ENCODE measurements at regions not wholly inside any gene's neighbourhood (a gene's known extent, or its start where the extent isn't known, plus 50 kb on each side); places are given as distances from the start of the nearest gene placed in this dataset.
"Not testable (repeated sequence)": the region's sequence is repeated elsewhere in the genome, so short reads cannot be mapped to it uniquely, and the experiment has no call there.

- not testable (repeated sequence) for TF ChIP-seq POU6F1 (CRISPR knock-in tag; IDR thresholded peaks at IDR 0.05; ENCODE audit: borderline replicate concordance, low read depth); OSR1 (CRISPR knock-in tag; IDR thresholded peaks at IDR 0.05); CREB5 (CRISPR knock-in tag; IDR thresholded peaks at IDR 0.05; ENCODE audit: low read depth); ESRRG (CRISPR knock-in tag; IDR thresholded peaks at IDR 0.05); PATZ1 (CRISPR knock-in tag; IDR thresholded peaks at IDR 0.05; ENCODE audit: borderline replicate concordance); TOX (CRISPR knock-in tag; IDR thresholded peaks at IDR 0.05; ENCODE audit: borderline replicate concordance); ARNTL (CRISPR knock-in tag; IDR thresholded peaks at IDR 0.05; ENCODE audit: borderline replicate concordance, low read depth); ZC3H10 (CRISPR knock-in tag; IDR thresholded peaks at IDR 0.05); SNAI2 (CRISPR knock-in tag; IDR thresholded peaks at IDR 0.05); ZNF8 (CRISPR knock-in tag; IDR thresholded peaks at IDR 0.05); ZFP3 (CRISPR knock-in tag; IDR thresholded peaks at IDR 0.05); CSRNP3 (CRISPR knock-in tag; IDR thresholded peaks at IDR 0.05)
These were observed 50.5 kb upstream of the THOC3 start for GRCh38 chr5:176018598-176018997.

Data from SK-N-SH treated with all-trans-retinoic acid at 6 μM for 48 hours (cell line).